ENCODE measurements at regions not wholly inside any gene's neighbourhood (a gene's known extent, or its start where the extent isn't known, plus 50 kb on each side); places are given as distances from the start of the nearest gene placed in this dataset.

- no peaks in the 10 kb centered on the region for H3K27me3 ChIP-seq
- no peak for DNase-seq
- H3K36me3 ChIP-seq: no peaks in the 10 kb centered on the region
- H3K4me3 ChIP-seq: no peak overlapping the region
- intact Hi-C loops (cut with DNase I): no loop called here
- H3K4me1 ChIP-seq (ENCODE audit: insufficient read depth): no peaks in the 10 kb centered on the region
- TF ChIP-seq POLR2A (IDR thresholded peaks at IDR 0.05) (no peak), EP300 (IDR thresholded peaks at IDR 0.05) (no peak), CTCF (IDR thresholded peaks at IDR 0.05) (no peak)
- H3K27ac ChIP-seq: no peak overlapping the region
- no peaks in the 10 kb centered on the region for H3K9me3 ChIP-seq
- WGBS, 3 donors: 68 to 71% (median 70%) methylated on average over 18 of the region's 18 CpGs
Observed at GRCh38 chr10:131758062-131758938, 142.5 kb upstream of the PPP2R2D start.

GRCh38 chr10:131758939-131759301 lies 141.9 kb upstream of the PPP2R2D start:
- no peaks in the 10 kb centered on the region for H3K36me3 ChIP-seq
- 57 to 62% (median 59%) methylated on average over 9 of the region's 9 CpGs for WGBS, 3 donors
- intact Hi-C loops (cut with DNase I): no loop called here
- H3K27me3 ChIP-seq: no peaks in the 10 kb centered on the region
- DNase-seq: no peak
- H3K9me3 ChIP-seq: no peaks in the 10 kb centered on the region
- no peak overlapping the region for H3K27ac ChIP-seq
- no peaks in the 10 kb centered on the region for H3K4me1 ChIP-seq (ENCODE audit: insufficient read depth)
- TF ChIP-seq POLR2A (IDR thresholded peaks at IDR 0.05) (no peak), CTCF (IDR thresholded peaks at IDR 0.05) (no peak), EP300 (IDR thresholded peaks at IDR 0.05) (no peak)
- no peak overlapping the region for H3K4me3 ChIP-seq

GRCh38 chr10:131759347-131759746 lies 141.5 kb upstream of the PPP2R2D start:
- DNase-seq: no peak
- no peak overlapping the region for H3K27ac ChIP-seq
- H3K9me3 ChIP-seq: no peaks in the 10 kb centered on the region
- WGBS, 3 donors: 89 to 90% (median 89%) methylated on average over 15 of the region's 15 CpGs
- intact Hi-C loops (cut with DNase I): no loop called here
- H3K36me3 ChIP-seq: no peaks in the 10 kb centered on the region
- no peaks in the 10 kb centered on the region for H3K27me3 ChIP-seq
- no peak for TF ChIP-seq POLR2A (IDR thresholded peaks at IDR 0.05)
- TF ChIP-seq CTCF (IDR thresholded peaks at IDR 0.05): no peak
- TF ChIP-seq EP300 (IDR thresholded peaks at IDR 0.05): no peak
- H3K4me3 ChIP-seq: no peak overlapping the region
- H3K4me1 ChIP-seq (ENCODE audit: insufficient read depth): no peaks in the 10 kb centered on the region

GRCh38 chr10:131760416-131761166 lies 140.2 kb upstream of the PPP2R2D start:
- intact Hi-C loops (cut with DNase I): no loop called here
- DNase-seq: no peak
- Histone ChIP-seq H3K27me3 (no peaks in the 10 kb centered on the region), H3K27ac (no peak overlapping the region), H3K4me1 (ENCODE audit: insufficient read depth) (no peaks in the 10 kb centered on the region), H3K36me3 (no peaks in the 10 kb centered on the region), H3K9me3 (no peaks in the 10 kb centered on the region), H3K4me3 (no peak overlapping the region)
- TF ChIP-seq EP300 (IDR thresholded peaks at IDR 0.05) (no peak), POLR2A (IDR thresholded peaks at IDR 0.05) (no peak), CTCF (IDR thresholded peaks at IDR 0.05) (no peak)
- WGBS, 3 donors: 70 to 77% (median 72%) methylated on average over 10 of the region's 10 CpGs
